ENCODE measurements at regions not wholly inside any gene's neighbourhood (a gene's known extent, or its start where the extent isn't known, plus 50 kb on each side); places are given as distances from the start of the nearest gene placed in this dataset.

- no peak for DNase-seq
These were observed 81.4 kb upstream of the PCDH8 start for GRCh38 chr13:52929846-52930245.

- DNase-seq, result no peak
These were observed 78.5 kb upstream of the PCDH8 start for GRCh38 chr13:52926971-52927370.

- DNase-seq, result no peak
These were observed 77.4 kb upstream of the PCDH8 start for GRCh38 chr13:52925775-52926285.

GRCh38 chr13:52925251-52925650 lies 76.8 kb upstream of the PCDH8 start:
- DNase-seq, result no peak

GRCh38 chr13:52924289-52925148 lies 76.1 kb upstream of the PCDH8 start:
- no peak for DNase-seq

DNA sequence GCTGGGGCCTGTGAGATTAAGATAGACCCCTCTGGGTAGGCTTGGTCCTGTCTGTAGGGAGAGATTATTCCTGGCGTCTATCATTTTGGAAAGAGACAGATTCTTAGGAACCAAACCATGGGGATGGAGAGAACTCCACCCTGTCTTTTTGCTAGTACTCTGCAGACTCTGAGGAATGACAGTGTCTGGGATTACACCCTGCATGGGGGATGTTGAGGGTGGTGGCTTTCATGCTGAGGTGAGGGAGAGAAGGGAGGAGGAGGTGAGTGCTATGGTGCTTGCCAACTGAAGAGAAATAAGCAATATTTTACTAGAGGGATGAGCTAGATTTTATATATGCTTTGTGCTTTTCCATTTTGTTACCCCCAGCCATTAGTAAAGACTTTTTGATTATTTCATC lies 74.5 kb upstream of the PCDH8 start:
- no peak for DNase-seq

DNA sequence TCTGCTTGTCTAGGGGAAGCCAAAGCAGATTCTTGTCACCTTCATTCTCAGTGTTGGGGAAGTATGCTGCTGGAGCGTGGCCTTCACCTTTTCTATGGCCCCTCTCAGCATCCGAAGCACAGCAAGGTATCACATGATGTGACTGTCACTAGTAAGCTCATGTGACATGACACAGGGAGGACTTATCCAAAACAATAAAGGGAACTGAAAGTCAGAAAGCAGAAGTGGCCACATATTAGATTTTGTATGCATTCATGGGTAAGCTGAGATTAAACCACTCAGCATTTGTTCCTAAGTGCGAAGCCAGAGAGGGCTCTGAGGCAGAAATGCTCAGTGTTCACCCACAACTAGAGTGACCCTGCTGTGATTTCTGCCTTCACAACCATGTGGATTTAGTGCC lies 72.8 kb upstream of the PCDH8 start:
- DNase-seq, result peak; percentile 22 to 41

GRCh38 chr13:52916486-52916990 lies 68.1 kb upstream of the PCDH8 start:
- no peak for DNase-seq

DNA sequence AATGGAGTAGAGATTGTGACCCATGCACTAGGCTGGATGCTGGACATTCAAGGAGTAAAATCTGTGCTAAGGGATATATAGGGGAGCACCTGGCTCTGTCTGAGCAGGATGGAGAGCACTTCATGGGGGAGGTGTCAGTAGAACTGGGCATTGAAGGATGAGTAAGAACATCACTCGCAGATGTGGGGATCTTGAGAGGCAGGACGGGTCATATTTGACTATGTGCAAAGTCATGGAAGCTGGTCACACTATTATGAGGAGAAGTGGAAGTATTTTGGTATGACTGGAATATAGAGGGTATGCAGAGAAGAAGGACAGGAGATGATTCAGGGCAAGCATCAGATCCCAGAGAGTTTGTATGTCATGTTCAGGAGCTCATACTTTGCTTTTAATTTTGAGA lies 62.9 kb upstream of the PCDH8 start:
- DNase-seq, result no peak

- peak; percentile 51 to 62 for DNase-seq
These were observed 61.9 kb upstream of the PCDH8 start for GRCh38 chr13:52910318-52910717.

- DNase-seq, result no peak
These were observed 57.9 kb upstream of the PCDH8 start for GRCh38 chr13:52906122-52906903.

GRCh38 chr13:52905701-52906100 lies 57.3 kb upstream of the PCDH8 start:
- no peak for DNase-seq

GRCh38 chr13:52903320-52903719 lies 54.9 kb upstream of the PCDH8 start:
- no peak for DNase-seq

DNA sequence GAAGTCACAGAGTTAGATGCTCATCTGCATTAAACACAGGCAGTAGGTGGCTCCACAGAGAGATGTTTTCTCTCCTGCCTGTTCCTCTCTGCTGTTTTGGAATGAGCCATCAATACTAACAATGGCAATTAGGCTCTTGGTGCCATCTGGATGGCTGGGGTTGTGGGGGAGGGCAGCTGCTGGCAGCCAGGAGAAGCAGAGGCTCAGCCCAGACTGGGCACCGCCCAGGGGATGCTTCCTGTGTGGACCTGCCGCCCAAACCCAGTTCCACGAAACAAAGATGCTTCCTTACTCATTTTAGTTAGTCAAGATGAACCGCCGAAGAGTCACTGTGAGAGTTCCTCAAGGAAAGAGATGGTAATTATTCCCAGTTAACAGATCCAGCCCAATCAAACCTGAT lies 50.8 kb upstream of the PCDH8 start:
- no peak for DNase-seq

Data from AML-193 (cell line).